OCI-LY7 (cell line): ENCODE measurements at regions not wholly inside any gene's neighbourhood (a gene's known extent, or its start where the extent isn't known, plus 50 kb on each side); places are given as distances from the start of the nearest gene placed in this dataset.

Source experiments
- BruUV-seq: library from RNA; stranded (reverse); fragments of 400-500 nt; replicated peaks from 2 replicates; lab custom pipeline; 2021; lab: Mats Ljungman, UMichigan
- CTCF ChIA-PET: fragments of 300-600 bp; sonication (Branson Sonifier 250); formaldehyde crosslinking; loops from one replicate; lab custom pipeline; 2022; ENCODE audit warnings: antibody characterized with exemption; ENCODE audit not compliant: unreplicated experiment; lab: Charles Lee
- POLR2A ChIA-PET: fragments of 300-600 bp; sonication (Branson Sonifier 250); formaldehyde crosslinking; loops from one replicate; lab custom pipeline; 2022; ENCODE audit warnings: antibody characterized with exemption; lab: Charles Lee
- DNase-seq: peaks from one replicate; pipeline ENCODE4 v3.0.0-alpha.2; 2015; ENCODE audit warnings: low spot score
- H2AFZ ChIP-seq: fragments of 200-600 bp; sonication (generic), shearing (Covaris generic); 2 replicates; pipeline ENCODE4 v1.6.1; 2014; ENCODE audit warnings: mild to moderate bottlenecking, antibody characterized with exemption, low read length, moderate library complexity
- H3K27ac ChIP-seq: fragments of 200-600 bp; sonication (generic); 2 replicates; pipeline ENCODE4 v1.5.1; 2014; ENCODE audit warnings: mixed run types, low read depth, mild to moderate bottlenecking, moderate library complexity, low read length, inconsistent platforms; ENCODE audit not compliant: poor library complexity, severe bottlenecking
- H3K36me3 ChIP-seq: fragments of 200-600 bp; sonication (generic); 2 replicates; pipeline ENCODE4 v1.6.1; 2014; ENCODE audit warnings: mild to moderate bottlenecking, antibody characterized with exemption, low read length, moderate library complexity, mixed read lengths; ENCODE audit not compliant: insufficient read depth
- H3K4me1 ChIP-seq: fragments of 200-600 bp; sonication (generic); 2 replicates; pipeline ENCODE4 v1.5.1; 2014; ENCODE audit warnings: mild to moderate bottlenecking, low read length; ENCODE audit not compliant: insufficient read depth, poor library complexity, severe bottlenecking
- H3K4me2 ChIP-seq: fragments of 200-600 bp; sonication (generic); 2 replicates; pipeline ENCODE4 v1.6.1; 2014; ENCODE audit warnings: mild to moderate bottlenecking, low read length
- H3K4me3 ChIP-seq: fragments of 200-600 bp; sonication (generic); 2 replicates; pipeline ENCODE4 v1.5.1; 2014; ENCODE audit warnings: mild to moderate bottlenecking, low read depth, low read length; ENCODE audit not compliant: poor library complexity, severe bottlenecking
- H3K79me2 ChIP-seq: fragments of 200-600 bp; sonication (generic); 2 replicates; pipeline ENCODE4 v1.6.1; 2016; ENCODE audit warnings: low read depth, mild to moderate bottlenecking, low read length, moderate library complexity, mixed read lengths; ENCODE audit not compliant: insufficient read depth
- H3K9me2 ChIP-seq: fragments of 200-600 bp; sonication (generic); 2 replicates; pipeline ENCODE4 v1.6.1; 2016; ENCODE audit warnings: mild to moderate bottlenecking, low read length, mixed read lengths; ENCODE audit not compliant: insufficient read depth
- H3K9me3 ChIP-seq: fragments of 200-600 bp; sonication (generic); 2 replicates; pipeline ENCODE4 v1.6.1; 2014; ENCODE audit warnings: mild to moderate bottlenecking, mixed run types, low read length, mixed read lengths
- H4K20me1 ChIP-seq: fragments of 200-600 bp; sonication (generic); 2 replicates; pipeline ENCODE4 v1.6.1; 2014; ENCODE audit warnings: mild to moderate bottlenecking, antibody characterized with exemption, low read length, moderate library complexity, mixed read lengths; ENCODE audit not compliant: insufficient read depth
- CTCF ChIP-seq: fragments of 200-600 bp; sonication (generic); conservative IDR thresholded peaks from 2 replicates; pipeline ENCODE4 v1.5.1; 2014; ENCODE audit warnings: mild to moderate bottlenecking, antibody characterized with exemption, low read length, moderate library complexity, mixed read lengths
- EZH2phosphoT487 ChIP-seq: fragments of 200-600 bp; sonication (generic); IDR thresholded peaks from 2 replicates; pipeline ENCODE4 v1.6.1; 2018; ENCODE audit warnings: low read depth, borderline replicate concordance, mild to moderate bottlenecking, mixed run types, antibody characterized with exemption, low read length, moderate library complexity, mixed read lengths
- intact Hi-C: fragments of 100-400 bp; cut with micrococcal nuclease; formaldehyde crosslinking; loops from one replicate; pipeline ENCODE4 v1.10.0; 2022; ENCODE audit not compliant: unreplicated experiment

- CTCF ChIA-PET, result no interaction called here
- no TSS peak for BruUV-seq
- no peak overlapping the region for H3K27ac ChIP-seq
Observed at GRCh38 chr17:14904386-14904785, 360.7 kb downstream of the PMP22 start.

GRCh38 chr17:14903854-14904253 lies 361.3 kb downstream of the PMP22 start:
- no peaks in the 10 kb centered on the region for H3K4me1 ChIP-seq
- H3K9me2 ChIP-seq, result no peaks in the 10 kb centered on the region
- ChIA-PET CTCF (no interaction called here), POLR2A (no interaction called here)
- no peaks in the 10 kb centered on the region for H3K79me2 ChIP-seq
- H3K4me2 ChIP-seq, result no peak overlapping the region
- intact Hi-C loops, result no loop called here
- no peak for DNase-seq
- H2AFZ ChIP-seq, result no peak overlapping the region
- H3K9me3 ChIP-seq, result no peaks in the 10 kb centered on the region
- no peaks in the 10 kb centered on the region for H3K36me3 ChIP-seq
- BruUV-seq, result no TSS peak
- no peak overlapping the region for H3K4me3 ChIP-seq
- TF ChIP-seq EZH2phosphoT487, result no peak
- TF ChIP-seq CTCF, result no peak
- H4K20me1 ChIP-seq, result no peaks in the 10 kb centered on the region
- no peak overlapping the region for H3K27ac ChIP-seq

More at GRCh38 chr17:14904386-14904785, 360.7 kb downstream of the PMP22 start:
- no peaks in the 10 kb centered on the region for H3K9me3 ChIP-seq
- no peaks in the 10 kb centered on the region for H4K20me1 ChIP-seq
- no peak overlapping the region for H2AFZ ChIP-seq
- no peaks in the 10 kb centered on the region for H3K4me1 ChIP-seq
- TF ChIP-seq EZH2phosphoT487, result no peak
- TF ChIP-seq CTCF, result no peak
- no peak overlapping the region for H3K4me2 ChIP-seq
- no peak for DNase-seq
- H3K36me3 ChIP-seq, result no peaks in the 10 kb centered on the region
- POLR2A ChIA-PET, result no interaction called here
- no peaks in the 10 kb centered on the region for H3K79me2 ChIP-seq
- H3K4me3 ChIP-seq, result no peak overlapping the region
- H3K9me2 ChIP-seq, result no peaks in the 10 kb centered on the region
- intact Hi-C loops, result no loop called here

- Histone ChIP-seq H3K4me3 (no peak overlapping the region), H3K36me3 (no peaks in the 10 kb centered on the region), H3K9me3 (no peaks in the 10 kb centered on the region), H2AFZ (no peak overlapping the region), H4K20me1 (no peaks in the 10 kb centered on the region), H3K27ac (no peak overlapping the region), H3K4me2 (no peak overlapping the region), H3K9me2 (no peaks in the 10 kb centered on the region), H3K79me2 (no peaks in the 10 kb centered on the region), H3K4me1 (no peaks in the 10 kb centered on the region)
- intact Hi-C loops, result no loop called here
- TF ChIP-seq EZH2phosphoT487, result no peak
- no peak for TF ChIP-seq CTCF
- no peak for DNase-seq
- CTCF ChIA-PET, result no interaction called here
- POLR2A ChIA-PET, result interaction anchor here (0.7 kb wide), 1 partner anchor 934 kb away, joined by 3 read pairs; no protein-coding TSS in a partner anchor
- no TSS peak for BruUV-seq
Observed at GRCh38 chr17:14902803-14903202, 362.3 kb downstream of the PMP22 start.
